Sciatic nerve (tissue), 2 donors: ENCODE measurements at regions not wholly inside any gene's neighbourhood (a gene's known extent, or its start where the extent isn't known, plus 50 kb on each side); places are given as distances from the start of the nearest gene placed in this dataset.

Experiments used
- ATAC-seq: fragments of 200-7000 bp; cut with Tn5 transposase; one replicate; pipeline ENCODE4 v1.9.1; 2020; ENCODE audit warnings: mild to moderate bottlenecking, moderate library complexity
- DNase-seq: peaks from one replicate; pipeline ENCODE4 v3.0.0-alpha.2; 2020; ENCODE audit warnings: low spot score
- intact Hi-C: fragments of 100-400 bp; cut with DNase I; formaldehyde crosslinking; loops from one replicate; pipeline ENCODE4 v1.14.2; 2022
- donor health status: DM: no; HTN: no; CAD: no.
- donor health status: DM: no; HTN: no; CAD: no.

GRCh38 chr2:187274146-187274545 is 173.9 kb downstream of the CALCRL start:
- DNase-seq, result no peak
- ATAC-seq, result no peak
- intact Hi-C loops, result no loop called here

GRCh38 chr2:187272255-187272654 is 175.8 kb downstream of the CALCRL start:
- ATAC-seq, result no peak
- no peak for DNase-seq
- intact Hi-C loops, result no loop called here

GRCh38 chr2:187271825-187272224 is 176.2 kb downstream of the CALCRL start:
- DNase-seq (no peak), ATAC-seq (no peak)
- intact Hi-C loops, result no loop called here

GRCh38 chr2:187266645-187267044 is 181.4 kb downstream of the CALCRL start:
- DNase-seq, result no peak
- intact Hi-C loops, result no loop called here
- ATAC-seq, result no peak

GRCh38 chr2:187266147-187266546 is 181.9 kb downstream of the CALCRL start:
- intact Hi-C loops, result no loop called here
- ATAC-seq (no peak), DNase-seq (no peak)

GRCh38 chr2:187264612-187265011 is 183.4 kb downstream of the CALCRL start:
- ATAC-seq, result no peak
- DNase-seq, result no peak
- intact Hi-C loops, result no loop called here

- intact Hi-C loops, result no loop called here
- ATAC-seq, result no peak
- DNase-seq, result no peak
These were observed 184.1 kb downstream of the CALCRL start for GRCh38 chr2:187263675-187264560.

- ATAC-seq, result no peak
- no peak for DNase-seq
- intact Hi-C loops, result no loop called here
These were observed 186.3 kb downstream of the CALCRL start for GRCh38 chr2:187261705-187262104.

- ATAC-seq (no peak), DNase-seq (no peak)
- intact Hi-C loops, result no loop called here
These were observed 196.0 kb downstream of the CALCRL start for GRCh38 chr2:187252063-187252462.

GRCh38 chr2:187250137-187250536 is 197.9 kb downstream of the CALCRL start:
- DNase-seq (no peak), ATAC-seq (no peak)
- intact Hi-C loops, result no loop called here

GRCh38 chr2:187233811-187234210 is 214.2 kb downstream of the CALCRL start:
- intact Hi-C loops, result no loop called here
- no peak for DNase-seq
- no peak for ATAC-seq

GRCh38 chr2:187232749-187233148 is 215.3 kb downstream of the CALCRL start:
- DNase-seq (no peak), ATAC-seq (no peak)
- intact Hi-C loops, result no loop called here

GRCh38 chr2:187230088-187230487 is 218.0 kb downstream of the CALCRL start:
- ATAC-seq, result no peak
- DNase-seq, result no peak
- intact Hi-C loops, result no loop called here

- intact Hi-C loops, result no loop called here
- DNase-seq (no peak), ATAC-seq (no peak)
These were observed 219.1 kb downstream of the CALCRL start for GRCh38 chr2:187228986-187229385.

GRCh38 chr2:187224989-187225388 is 223.1 kb downstream of the CALCRL start:
- no peak for ATAC-seq
- no peak for DNase-seq
- intact Hi-C loops, result no loop called here

- ATAC-seq (no peak), DNase-seq (no peak)
- intact Hi-C loops, result no loop called here
These were observed 228.0 kb downstream of the CALCRL start for GRCh38 chr2:187220071-187220470.

- intact Hi-C loops, result no loop called here
- ATAC-seq (no peak), DNase-seq (no peak)
These were observed 232.4 kb downstream of the CALCRL start for GRCh38 chr2:187215532-187216240.

GRCh38 chr2:187214306-187214705 is 233.7 kb downstream of the CALCRL start:
- intact Hi-C loops, result no loop called here
- ATAC-seq (no peak), DNase-seq (no peak)

GRCh38 chr2:187213798-187214197 is 234.3 kb downstream of the CALCRL start:
- intact Hi-C loops, result no loop called here
- DNase-seq, result no peak
- no peak for ATAC-seq

- no peak for DNase-seq
- no peak for ATAC-seq
- intact Hi-C loops, result no loop called here
These were observed 237.3 kb downstream of the CALCRL start for GRCh38 chr2:187210726-187211125.
